ENCODE measurements at regions not wholly inside any gene's neighbourhood (a gene's known extent, or its start where the extent isn't known, plus 50 kb on each side); places are given as distances from the start of the nearest gene placed in this dataset.
"Not testable (repeated sequence)": the region's sequence is repeated elsewhere in the genome, so short reads cannot be mapped to it uniquely, and the experiment has no call there.

GRCh38 chr1:176379626-176380339 lies 83.2 kb upstream of the PAPPA2 start:
- TF ChIP-seq POLR2AphosphoS5 (IDR thresholded peaks at IDR 0.05; ENCODE audit: low read depth) (no peak), REST (IDR thresholded peaks at IDR 0.05; ENCODE audit: insufficient replicate concordance, low read depth) (no peak), SPI1 (IDR thresholded peaks at IDR 0.05; ENCODE audit: borderline replicate concordance, low read depth) (no peak), CTCF (IDR thresholded peaks at IDR 0.05; ENCODE audit: insufficient read depth, low read length) (no peak)
- DNase-seq (ENCODE audit: low read depth in 1 of 2, low spot score in 1 of 2): peak in 1 of 2 experiments; percentile 4
- Histone ChIP-seq H3K27me3 (ENCODE audit: insufficient read depth, poor library complexity, severe bottlenecking) (peaks cover 2% of the 10 kb centered on the region), H3K4me3 (replicated peaks; ENCODE audit: insufficient read depth, low read length) (no peak overlapping the region), H3K27ac (replicated peaks) (no peak overlapping the region)

GRCh38 chr1:176374967-176375569 lies 87.9 kb upstream of the PAPPA2 start:
- Histone ChIP-seq H3K4me3 (replicated peaks; ENCODE audit: insufficient read depth, low read length) (no peak overlapping the region), H3K27ac (replicated peaks) (no peak overlapping the region), H3K27me3 (ENCODE audit: insufficient read depth, poor library complexity, severe bottlenecking) (no peaks in the 10 kb centered on the region)
- DNase-seq (ENCODE audit: low read depth in 1 of 2, low spot score in 1 of 2): peak; percentile 33 to 75
- peak; percentile 91 for TF ChIP-seq CTCF (IDR thresholded peaks at IDR 0.05; ENCODE audit: insufficient read depth, low read length)
- TF ChIP-seq SPI1 (IDR thresholded peaks at IDR 0.05; ENCODE audit: borderline replicate concordance, low read depth): peak; percentile 9; the same call in 1 of the 2 replicates
- TF ChIP-seq POLR2AphosphoS5 (IDR thresholded peaks at IDR 0.05; ENCODE audit: low read depth): no peak

- Histone ChIP-seq H3K27me3 (ENCODE audit: insufficient read depth, poor library complexity, severe bottlenecking) (no peaks in the 10 kb centered on the region), H3K4me3 (replicated peaks; ENCODE audit: insufficient read depth, low read length) (no peak overlapping the region), H3K27ac (replicated peaks) (no peak overlapping the region)
- DNase-seq (ENCODE audit: low read depth in 1 of 2, low spot score in 1 of 2): no peak
- no peak for TF ChIP-seq CTCF (IDR thresholded peaks at IDR 0.05; ENCODE audit: insufficient read depth, low read length)
- TF ChIP-seq GABPA (IDR thresholded peaks at IDR 0.05; ENCODE audit: low read depth): no peak
- no peak for TF ChIP-seq POLR2AphosphoS5 (IDR thresholded peaks at IDR 0.05; ENCODE audit: low read depth)
- TF ChIP-seq REST (IDR thresholded peaks at IDR 0.05; ENCODE audit: insufficient replicate concordance, low read depth): no peak
- no peak for TF ChIP-seq SPI1 (IDR thresholded peaks at IDR 0.05; ENCODE audit: borderline replicate concordance, low read depth)
These were observed 98.6 kb upstream of the PAPPA2 start for GRCh38 chr1:176364236-176364905.

- not testable (repeated sequence) for H3K27ac ChIP-seq (replicated peaks); DNase-seq (ENCODE audit: low read depth in 1 of 2, low spot score in 1 of 2); H3K4me3 ChIP-seq (replicated peaks; ENCODE audit: insufficient read depth, low read length); H3K27me3 ChIP-seq (ENCODE audit: insufficient read depth, poor library complexity, severe bottlenecking)
These were observed 113.8 kb upstream of the PAPPA2 start for GRCh38 chr1:176349135-176349715.
